NCI-H1105 treated with DMSO at 0.1 percent for 48 hours (cell line): ENCODE measurements at regions not wholly inside any gene's neighbourhood (a gene's known extent, or its start where the extent isn't known, plus 50 kb on each side); places are given as distances from the start of the nearest gene placed in this dataset.

ENCODE experiments used
- DNase-seq: peaks from one replicate; lab custom pipeline; 2025; lab: John Stamatoyannopoulos, UW

DNA sequence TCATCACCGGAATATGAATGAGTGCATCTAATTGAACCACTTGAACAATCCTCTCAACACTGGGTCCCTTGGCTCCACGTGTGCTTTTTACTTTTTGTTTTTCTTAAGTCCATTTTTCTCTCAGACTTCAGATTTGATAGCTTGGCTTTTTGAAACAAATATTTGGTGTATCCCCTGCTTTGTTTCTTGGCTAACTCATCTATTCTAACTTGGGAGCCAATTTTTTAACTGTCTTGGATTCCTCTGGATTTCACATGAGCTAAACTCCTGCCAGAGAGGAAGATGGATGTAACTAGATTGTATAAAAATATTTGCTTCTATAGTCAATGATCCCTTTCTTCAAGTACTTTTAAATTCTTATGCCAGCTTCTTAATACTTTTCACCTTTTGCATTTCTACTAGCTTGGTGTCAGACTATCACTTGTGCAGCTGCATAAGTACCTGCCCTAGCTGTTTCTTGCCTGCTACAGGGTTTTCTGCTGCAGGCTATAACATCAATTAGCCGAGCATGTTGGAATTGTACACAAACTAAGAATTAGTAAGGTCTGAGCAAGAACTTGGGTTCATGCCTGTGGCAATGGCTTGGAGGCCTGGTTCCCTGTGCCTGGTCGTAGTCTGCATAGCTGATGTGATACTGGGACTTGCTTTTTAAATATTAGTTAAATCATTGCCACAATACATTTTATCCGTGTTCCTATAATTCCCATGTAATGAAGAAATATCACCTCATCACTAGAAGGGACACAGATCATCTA, 281.5 kb downstream of the EN1 start:
- DNase-seq = no peak

DNA sequence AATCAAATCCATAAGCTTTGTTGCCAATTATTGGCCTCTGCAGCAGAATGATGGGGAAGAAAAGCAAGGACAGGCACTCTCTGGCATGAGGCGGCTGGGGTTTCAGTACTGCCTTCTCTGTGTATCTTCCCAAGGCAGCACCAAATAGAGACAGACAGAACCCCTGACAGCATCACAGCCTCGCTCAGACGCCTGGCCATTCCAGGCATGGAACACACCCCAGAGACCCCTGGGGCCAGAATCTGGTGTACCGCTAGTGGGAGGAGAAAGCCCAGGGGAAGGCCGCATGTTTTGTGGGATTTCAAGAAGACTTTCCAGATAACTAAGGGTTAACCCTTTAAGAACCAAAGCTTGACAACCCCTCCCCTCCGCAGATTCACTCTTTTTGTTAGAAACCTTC, 282.1 kb downstream of the EN1 start:
- no peak for DNase-seq

DNA sequence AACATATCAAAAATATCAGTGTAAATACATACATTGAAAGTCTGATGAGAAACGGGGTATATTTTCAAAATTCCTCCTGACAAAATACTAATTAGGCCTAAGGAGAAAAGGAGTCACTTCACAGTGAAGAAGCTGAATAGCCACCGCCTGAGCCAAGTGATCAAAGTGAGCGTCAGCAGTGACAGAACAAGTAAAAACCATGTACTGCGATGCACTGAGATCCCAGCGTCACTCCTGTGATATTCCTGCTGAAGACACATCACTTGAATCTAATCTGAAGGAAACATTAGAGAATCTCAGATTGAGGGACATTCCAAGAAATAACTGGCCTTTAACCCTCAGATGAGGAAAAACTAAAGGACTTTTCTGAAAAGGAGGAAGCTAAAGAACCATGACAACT, 285.3 kb downstream of the EN1 start:
- DNase-seq = no peak

- DNase-seq = no peak
Observed at GRCh38 chr2:118558846-118559245, 288.6 kb downstream of the EN1 start.

- no peak for DNase-seq
Observed at GRCh38 chr2:118557791-118558190, 289.7 kb downstream of the EN1 start.

- DNase-seq = no peak
Observed at GRCh38 chr2:118557016-118557415, 290.4 kb downstream of the EN1 start.

- peak; percentile 12 for DNase-seq
Observed at GRCh38 chr2:118554616-118555015, 292.8 kb downstream of the EN1 start.

GRCh38 chr2:118549503-118549902, 297.9 kb downstream of the EN1 start:
- DNase-seq = no peak

DNA sequence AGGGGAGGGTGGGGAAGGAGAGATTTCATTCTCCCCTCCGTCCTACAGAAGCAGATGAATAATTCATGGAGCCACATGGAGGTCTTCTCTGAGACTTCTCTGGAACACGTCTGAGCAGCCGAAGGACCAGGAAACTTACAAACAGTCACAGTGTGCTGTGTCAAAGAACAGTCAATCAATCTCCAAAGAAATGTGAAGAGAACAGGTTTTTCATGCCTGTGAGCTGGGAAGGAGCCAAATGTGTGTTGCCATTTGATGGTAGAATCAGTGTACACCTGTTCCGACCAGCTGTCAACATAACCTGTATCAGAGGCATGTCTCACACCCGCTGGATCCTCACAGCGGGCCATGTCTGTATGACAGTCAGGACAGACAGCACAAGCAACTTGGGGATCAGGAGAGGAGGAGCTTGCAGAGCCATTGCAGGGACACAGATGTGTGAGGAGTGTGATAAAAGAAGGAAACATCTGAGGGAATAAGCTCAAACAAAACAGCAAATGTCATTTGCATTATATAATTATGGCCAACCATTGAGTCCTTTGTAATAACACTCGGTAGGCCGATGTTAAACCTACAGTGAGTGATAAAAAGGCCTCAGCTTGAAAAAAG, 298.5 kb downstream of the EN1 start:
- DNase-seq = no peak

- no peak for DNase-seq
Observed at GRCh38 chr2:118539290-118539689, 308.2 kb downstream of the EN1 start.

DNA sequence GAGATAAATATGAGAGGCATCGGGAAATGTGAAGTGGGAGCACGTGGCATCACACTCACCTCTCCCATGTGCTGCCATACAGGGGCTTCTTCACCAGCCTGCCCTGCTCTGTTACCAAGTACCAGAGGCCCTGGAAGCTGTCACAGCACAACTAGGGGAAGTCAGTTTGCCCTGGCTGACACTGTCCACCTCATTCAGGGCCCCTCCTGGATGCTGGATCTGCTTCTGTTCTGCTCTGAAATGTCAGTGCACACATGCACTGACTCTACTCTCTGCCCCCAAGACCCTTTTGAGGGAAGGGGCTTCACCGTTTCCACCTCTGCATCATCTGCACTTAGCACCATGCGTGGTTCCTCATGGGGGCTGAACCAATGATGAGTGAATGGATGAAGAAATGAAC, 311.1 kb downstream of the EN1 start:
- no peak for DNase-seq

GRCh38 chr2:118535818-118536212, 311.6 kb downstream of the EN1 start:
- DNase-seq = no peak

GRCh38 chr2:118535171-118535817, 312.2 kb downstream of the EN1 start:
- no peak for DNase-seq

DNA sequence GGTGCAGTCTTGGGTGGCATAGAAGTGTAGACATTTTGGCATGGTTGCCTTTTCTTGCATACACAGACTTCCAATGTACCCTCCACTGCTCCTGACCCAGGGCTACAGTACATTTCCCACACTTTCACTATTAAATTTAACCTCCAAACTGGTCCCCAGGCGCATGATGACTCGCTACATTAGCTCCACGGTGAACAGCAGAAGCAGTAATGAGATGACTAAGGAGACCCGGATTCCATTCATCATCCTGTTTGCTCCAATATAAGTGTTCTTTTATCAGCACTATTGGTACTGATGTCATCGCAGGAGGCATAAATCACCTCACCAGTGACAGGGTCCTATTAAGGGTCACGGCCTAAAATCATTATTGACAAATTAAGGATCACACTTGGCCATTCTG, 316.5 kb downstream of the EN1 start:
- no peak for DNase-seq

- DNase-seq = peak; percentile 80
Observed at GRCh38 chr2:118529908-118530599, 317.4 kb downstream of the EN1 start.

- DNase-seq = no peak
Observed at GRCh38 chr2:118527571-118527970, 319.9 kb downstream of the EN1 start.

DNA sequence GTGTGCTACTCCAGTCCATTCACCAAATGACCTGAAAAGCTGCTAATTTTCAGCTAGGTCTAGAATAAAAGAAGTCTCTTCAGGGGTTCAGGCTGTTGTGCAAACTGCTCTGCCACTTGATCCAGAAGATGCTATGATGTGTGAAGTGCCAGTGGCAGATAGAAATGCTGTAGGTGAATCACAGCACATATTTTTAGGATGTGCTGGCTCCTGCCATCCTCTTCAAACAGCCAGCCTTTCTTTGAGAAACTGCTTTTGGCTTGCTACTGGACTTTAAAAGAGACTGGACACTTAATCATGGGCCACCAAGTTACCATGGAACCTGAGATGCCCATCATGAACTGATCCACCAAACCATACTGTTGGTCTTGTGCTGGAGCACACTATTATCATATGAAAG, 322.1 kb downstream of the EN1 start:
- no peak for DNase-seq

DNA sequence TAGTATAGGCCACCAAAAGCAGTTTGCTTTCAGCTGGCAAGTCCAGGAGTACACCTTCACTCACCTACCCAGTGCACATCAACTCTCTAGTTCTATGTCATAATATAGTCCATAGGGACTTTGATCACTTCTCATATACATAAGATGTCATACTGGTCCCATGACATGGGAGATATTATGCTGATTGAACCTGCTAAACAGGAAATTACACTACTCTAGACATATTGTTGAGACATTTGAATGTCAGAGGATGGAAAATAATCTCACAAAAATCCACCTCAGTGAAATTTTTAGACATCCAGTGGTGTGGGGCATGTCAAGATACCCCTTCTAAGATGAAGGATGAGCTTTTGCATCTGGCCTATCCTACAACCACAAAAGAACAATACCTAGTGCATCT, 322.5 kb downstream of the EN1 start:
- no peak for DNase-seq

DNA sequence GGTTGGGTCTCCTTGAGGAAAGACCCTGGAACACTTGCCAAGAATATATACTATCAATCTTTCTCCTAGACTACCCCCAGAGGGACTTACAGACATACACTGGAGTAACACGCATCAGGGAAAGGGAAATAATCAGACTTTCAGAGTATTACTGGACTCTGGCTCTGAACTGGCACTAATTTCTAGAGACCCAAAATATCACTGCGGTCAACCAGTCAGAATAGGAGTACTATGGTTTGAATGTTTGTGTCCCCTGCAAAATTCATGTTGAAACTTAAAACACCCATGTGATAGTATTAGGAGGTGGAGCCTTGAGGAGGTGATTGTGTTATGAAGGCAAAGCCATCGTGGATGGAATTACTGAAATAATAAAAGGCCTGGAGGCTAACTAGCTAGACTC, 323.7 kb downstream of the EN1 start:
- no peak for DNase-seq

- no peak for DNase-seq
Observed at GRCh38 chr2:118521960-118522359, 325.5 kb downstream of the EN1 start.

DNA sequence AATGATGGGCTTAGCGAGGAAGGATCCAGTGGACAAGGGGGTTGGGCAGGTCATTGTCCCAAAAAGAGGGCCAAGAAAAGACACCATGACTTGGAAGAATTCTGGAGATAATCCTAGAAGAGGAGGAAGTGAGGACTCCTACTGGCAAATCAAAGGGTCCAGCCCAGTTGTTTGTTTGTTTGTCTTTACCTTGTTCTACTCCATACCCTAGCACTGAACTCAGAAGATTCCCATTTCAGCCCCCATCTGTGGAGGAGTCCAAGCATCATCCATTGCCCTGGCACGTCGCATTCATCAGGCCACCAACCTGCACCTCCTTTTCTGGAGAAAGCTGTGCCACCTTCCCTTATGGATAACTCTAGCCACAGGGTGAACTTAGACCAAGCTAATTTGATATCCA, 326.2 kb downstream of the EN1 start:
- DNase-seq = no peak

DNA sequence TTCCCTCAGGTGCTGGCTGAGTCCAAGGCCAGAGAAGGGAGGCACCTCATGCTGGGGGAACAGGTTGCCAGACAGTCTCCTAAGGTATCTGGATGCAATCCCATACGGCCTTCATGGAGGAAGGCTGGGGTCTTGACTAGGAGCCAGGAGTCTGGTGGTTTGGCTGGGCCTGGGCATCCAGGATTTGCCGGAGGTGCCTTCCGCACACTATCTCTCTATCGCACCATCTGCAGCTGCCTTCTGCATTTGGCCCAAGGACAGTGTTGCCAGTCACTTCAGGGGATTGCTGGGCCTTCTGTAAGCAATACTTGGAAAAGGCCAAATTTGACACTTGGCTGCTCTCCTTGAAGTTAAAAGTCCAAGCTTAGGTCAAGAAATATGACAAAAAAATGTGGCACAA, 327.2 kb downstream of the EN1 start:
- DNase-seq = no peak

DNA sequence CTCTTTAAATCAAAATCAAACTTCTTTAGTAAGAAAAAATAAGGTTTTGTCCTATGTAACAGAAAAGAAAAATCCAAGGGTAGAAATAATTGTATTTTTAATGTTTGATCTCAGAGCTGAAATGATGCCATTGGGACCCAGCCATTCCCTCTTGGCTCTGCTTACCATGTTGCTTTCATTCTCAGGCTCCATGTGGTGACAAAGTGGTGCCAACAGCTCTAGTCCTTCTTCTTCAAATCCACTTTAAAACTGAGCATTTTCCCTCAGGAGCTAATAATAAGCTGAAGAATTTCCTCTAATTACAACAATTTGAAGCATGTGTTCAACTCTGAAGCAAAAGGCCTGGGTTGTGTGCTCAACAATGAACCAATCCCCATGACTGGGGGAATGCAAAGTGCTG, 327.9 kb downstream of the EN1 start:
- no peak for DNase-seq
